Stimulated activated naive B cell treated with anti-CD40 and anti-IgM and Interleukin-4, amounts not matched to agents 10 μg/mL and 1 μg/mL and 100 μg/mL, for 72 hours (primary cell): ENCODE measurements at regions not wholly inside any gene's neighbourhood (a gene's known extent, or its start where the extent isn't known, plus 50 kb on each side); places are given as distances from the start of the nearest gene placed in this dataset.

Experiments used
- ATAC-seq, 2 donors: fragments of 150-1000 bp; cut with Tn5 transposase; replicated peaks; 2 replicates each; pipeline ENCODE4 v1.10.0; 2021; ENCODE audit warnings: moderate library complexity in 1 of 2
- DNase-seq: peaks from one replicate; pipeline ENCODE4 v3.0.0; 2021
- H3K27ac Mint-ChIP-seq: one replicate; pipeline ENCODE4 v1.8.0; 2022; ENCODE audit warnings: mild to moderate bottlenecking, mixed read lengths
- H3K27me3 Mint-ChIP-seq, 2 donors: one replicate each; pipeline ENCODE4 v1.8.0; 2022; ENCODE audit warnings: mixed read lengths in 2 of 2
- H3K36me3 Mint-ChIP-seq, 2 donors: one replicate each; pipeline ENCODE4 v1.8.0; 2022; ENCODE audit warnings: mixed read lengths in 2 of 2, mild to moderate bottlenecking in 1 of 2
- H3K4me1 Mint-ChIP-seq, 2 donors: one replicate each; pipeline ENCODE4 v1.8.0; 2022; ENCODE audit warnings: mixed read lengths in 2 of 2, mild to moderate bottlenecking in 1 of 2
- H3K4me3 Mint-ChIP-seq, 2 donors: one replicate each; pipeline ENCODE4 v1.8.0; 2022; ENCODE audit warnings: mild to moderate bottlenecking in 2 of 2, mixed read lengths in 2 of 2, moderate library complexity in 1 of 2
- H3K9me3 Mint-ChIP-seq, 2 donors: one replicate each; pipeline ENCODE4 v1.8.0; 2022; ENCODE audit warnings: mixed read lengths in 2 of 2, mild to moderate bottlenecking in 1 of 2

DNA sequence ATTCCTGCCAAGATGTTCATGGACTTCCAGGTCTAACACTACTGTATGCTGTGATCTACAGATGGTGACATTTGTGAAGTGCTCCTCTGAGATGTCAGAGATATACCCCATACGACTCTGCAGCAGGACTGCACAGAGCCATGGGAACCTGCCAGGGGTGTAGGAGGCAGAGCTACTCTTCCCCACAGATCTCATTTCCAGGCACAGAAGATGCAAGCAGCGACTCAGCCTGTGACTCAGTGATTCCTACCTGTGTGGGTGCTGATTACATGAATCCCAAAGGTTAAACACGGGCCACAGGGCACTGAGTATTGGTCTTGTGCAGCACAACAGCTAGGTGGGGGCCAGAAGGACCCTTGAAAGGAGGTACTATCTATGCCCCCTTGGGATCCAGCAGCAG lies 137.0 kb upstream of the SOX9 start:
- DNase-seq: no peak
- Mint-ChIP-seq H3K9me3 (peaks cover 4 to 9% of the 10 kb centered on the region in 2 donors), H3K36me3 (no peaks in the 10 kb centered on the region), H3K4me3 (no peak overlapping the region), H3K27me3 (no peaks in the 10 kb centered on the region), H3K4me1 (no peaks in the 10 kb centered on the region), H3K27ac (no peak overlapping the region)
- no peak for ATAC-seq

DNA sequence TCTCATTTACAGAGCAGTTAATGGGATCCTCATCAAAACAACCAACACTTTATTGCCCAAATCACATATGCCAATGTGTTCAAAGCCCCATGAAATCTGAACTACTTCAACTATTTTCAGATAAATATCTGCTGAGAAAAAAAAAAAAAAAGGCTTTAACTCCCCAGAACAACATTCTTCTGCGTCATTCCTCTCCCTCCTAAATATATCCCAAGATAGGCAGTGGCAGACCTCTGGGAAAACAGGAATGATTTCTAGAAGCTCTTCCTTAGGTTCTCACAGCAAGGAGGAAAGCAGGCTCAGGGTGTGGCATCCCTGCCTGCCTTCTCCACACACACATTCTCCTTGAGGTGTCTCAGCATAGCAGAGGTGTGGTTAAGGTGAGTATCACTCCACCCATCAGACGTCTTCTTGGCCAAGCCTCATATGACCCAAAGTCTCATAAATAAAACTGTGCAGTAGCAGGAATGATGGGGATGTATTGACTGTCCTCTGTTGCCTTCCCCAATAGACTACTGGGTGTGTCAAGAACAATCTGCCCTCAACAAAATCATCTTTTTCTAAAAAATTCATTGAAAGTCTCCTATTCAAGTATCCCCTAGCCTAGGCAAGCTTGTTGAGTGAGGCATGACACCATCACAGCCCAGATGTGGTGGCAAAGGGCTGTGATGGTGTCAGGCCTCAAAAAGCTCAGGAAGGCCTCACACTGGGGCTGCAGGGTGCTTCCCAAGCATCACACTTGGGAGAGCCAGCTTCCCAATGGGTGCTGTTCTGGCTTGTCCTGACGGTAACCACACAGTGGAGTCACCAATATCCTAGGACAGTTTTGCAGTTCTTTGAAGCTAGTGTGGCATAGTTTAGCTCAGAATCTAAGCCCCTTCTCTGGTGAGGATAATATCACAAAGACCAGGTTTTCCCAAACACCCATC lies 135.4 kb upstream of the SOX9 start:
- ATAC-seq: no peak
- peaks cover 4 to 8% of the 10 kb centered on the region in 2 donors for H3K9me3 Mint-ChIP-seq
- no peaks in the 10 kb centered on the region for H3K27me3 Mint-ChIP-seq
- no peak overlapping the region for H3K4me3 Mint-ChIP-seq
- no peak for DNase-seq
- H3K27ac Mint-ChIP-seq: no peak overlapping the region
- H3K4me1 Mint-ChIP-seq: no peaks in the 10 kb centered on the region
- H3K36me3 Mint-ChIP-seq: no peaks in the 10 kb centered on the region

DNA sequence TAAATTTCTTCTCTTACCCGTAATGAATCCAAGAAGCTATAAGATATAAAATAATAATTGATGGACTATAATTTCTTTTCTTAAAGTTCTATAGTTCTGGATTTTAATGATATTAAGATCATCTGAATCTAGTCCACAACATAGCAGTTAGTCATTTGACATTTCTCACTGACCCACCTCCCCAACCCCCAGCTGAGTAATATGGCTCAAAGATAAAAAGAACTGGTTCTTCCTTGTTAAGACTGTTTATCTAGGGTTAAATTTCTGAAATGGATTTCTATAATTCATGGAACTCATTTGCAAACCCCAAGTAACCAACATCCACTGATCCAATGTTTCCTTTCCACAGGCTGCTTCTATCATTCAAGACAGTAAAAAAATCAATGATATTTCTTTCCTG lies 133.9 kb upstream of the SOX9 start:
- Mint-ChIP-seq H3K27ac (no peak overlapping the region), H3K4me1 (no peaks in the 10 kb centered on the region), H3K36me3 (no peaks in the 10 kb centered on the region), H3K4me3 (no peak overlapping the region), H3K27me3 (no peaks in the 10 kb centered on the region), H3K9me3 (peaks cover 2 to 9% of the 10 kb centered on the region in 2 donors)
- no peak for ATAC-seq
- no peak for DNase-seq

DNA sequence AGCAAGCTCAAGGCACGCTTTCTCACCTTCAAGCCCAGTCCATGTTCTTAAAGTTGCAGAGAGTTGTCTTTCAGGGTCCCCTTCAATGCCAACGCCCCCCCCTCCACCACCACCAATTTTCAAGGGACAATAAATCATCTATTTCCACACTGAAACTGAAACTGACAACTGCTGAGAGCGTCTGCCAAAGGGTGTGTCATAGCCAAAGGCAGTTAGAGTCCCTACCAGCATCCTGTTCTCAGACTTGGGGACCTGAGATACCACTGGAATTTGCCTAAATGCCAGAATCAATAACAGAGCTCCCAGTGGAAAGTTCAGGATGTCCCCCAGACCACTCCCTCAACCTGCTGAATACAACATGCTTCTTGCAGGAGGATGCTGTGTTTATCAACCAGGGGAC lies 133.2 kb upstream of the SOX9 start:
- no peak for DNase-seq
- Mint-ChIP-seq H3K27ac (no peak overlapping the region), H3K36me3 (no peaks in the 10 kb centered on the region), H3K27me3 (no peaks in the 10 kb centered on the region), H3K9me3 (peaks cover 0 to 8% of the 10 kb centered on the region in 2 donors), H3K4me1 (no peaks in the 10 kb centered on the region), H3K4me3 (no peak overlapping the region)
- no peak for ATAC-seq

DNA sequence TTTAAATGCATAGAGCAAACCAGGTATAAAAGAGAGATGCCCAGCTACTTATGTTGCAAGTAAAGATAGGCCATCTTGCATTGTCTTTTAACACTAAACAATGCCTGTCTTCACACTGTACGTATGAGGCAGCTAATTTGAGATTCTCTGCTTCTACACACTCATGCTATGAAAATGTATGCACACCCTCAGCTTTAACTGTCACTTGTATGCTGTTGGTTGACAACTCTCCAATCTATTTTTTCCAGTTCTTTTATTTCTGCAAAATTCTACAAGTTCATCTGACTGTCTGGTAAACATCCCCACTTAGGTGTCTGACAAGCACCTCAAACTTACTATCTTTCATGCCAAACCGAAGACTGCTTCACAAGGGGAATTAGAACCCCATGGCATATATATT lies 131.7 kb upstream of the SOX9 start:
- DNase-seq (no peak), ATAC-seq (no peak)
- Mint-ChIP-seq H3K4me1 (no peaks in the 10 kb centered on the region), H3K36me3 (no peaks in the 10 kb centered on the region), H3K27ac (no peak overlapping the region), H3K27me3 (no peaks in the 10 kb centered on the region), H3K4me3 (no peak overlapping the region), H3K9me3 (peaks cover 0 to 8% of the 10 kb centered on the region in 2 donors)

DNA sequence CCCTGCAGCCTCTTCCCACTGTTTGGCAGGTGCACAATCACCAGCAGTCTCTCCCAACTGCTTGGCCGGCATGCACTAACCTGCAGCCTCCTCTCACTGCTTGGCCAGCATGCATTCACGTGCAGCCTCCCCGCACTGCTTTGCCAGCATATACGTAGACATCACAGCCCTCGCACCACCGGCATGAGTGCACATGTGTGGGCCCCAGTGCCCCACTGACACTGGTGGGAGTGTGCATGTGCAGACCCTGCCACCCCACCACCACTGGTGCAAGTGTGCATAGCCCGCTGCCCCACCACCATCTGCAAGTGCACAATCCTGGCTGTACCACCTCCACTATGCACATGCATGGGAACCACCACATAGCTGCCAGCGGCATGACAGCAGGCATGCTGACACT lies 127.5 kb upstream of the SOX9 start:
- Mint-ChIP-seq H3K36me3 (no peaks in the 10 kb centered on the region), H3K4me1 (no peaks in the 10 kb centered on the region), H3K27me3 (no peaks in the 10 kb centered on the region), H3K4me3 (no peak overlapping the region), H3K27ac (no peak overlapping the region), H3K9me3 (peaks cover 0 to 5% of the 10 kb centered on the region in 2 donors)
- DNase-seq (no peak), ATAC-seq (no peak)

DNA sequence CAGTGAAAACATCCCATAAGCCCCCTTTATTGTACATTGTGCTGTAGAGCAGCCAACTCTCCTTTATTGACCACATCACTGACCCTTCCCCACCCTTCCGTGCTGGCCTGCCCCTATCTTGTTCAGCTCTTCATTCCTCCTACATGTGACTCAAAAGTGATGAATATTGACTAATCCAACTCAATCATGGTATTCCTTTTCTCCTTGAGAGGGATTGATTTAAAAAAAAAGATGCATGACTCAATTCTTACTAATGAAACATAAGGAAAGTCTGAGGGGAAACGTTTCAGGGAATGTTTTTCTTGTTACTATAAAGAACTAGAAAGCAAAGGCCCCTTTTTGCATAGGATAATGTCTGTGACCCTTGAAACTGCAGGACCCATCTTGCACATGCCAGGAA lies 125.2 kb upstream of the SOX9 start:
- Mint-ChIP-seq H3K27ac (no peak overlapping the region), H3K9me3 (peaks cover 0 to 3% of the 10 kb centered on the region in 2 donors), H3K4me1 (no peaks in the 10 kb centered on the region), H3K36me3 (no peaks in the 10 kb centered on the region), H3K27me3 (no peaks in the 10 kb centered on the region), H3K4me3 (no peak overlapping the region)
- DNase-seq (no peak), ATAC-seq (no peak)

DNA sequence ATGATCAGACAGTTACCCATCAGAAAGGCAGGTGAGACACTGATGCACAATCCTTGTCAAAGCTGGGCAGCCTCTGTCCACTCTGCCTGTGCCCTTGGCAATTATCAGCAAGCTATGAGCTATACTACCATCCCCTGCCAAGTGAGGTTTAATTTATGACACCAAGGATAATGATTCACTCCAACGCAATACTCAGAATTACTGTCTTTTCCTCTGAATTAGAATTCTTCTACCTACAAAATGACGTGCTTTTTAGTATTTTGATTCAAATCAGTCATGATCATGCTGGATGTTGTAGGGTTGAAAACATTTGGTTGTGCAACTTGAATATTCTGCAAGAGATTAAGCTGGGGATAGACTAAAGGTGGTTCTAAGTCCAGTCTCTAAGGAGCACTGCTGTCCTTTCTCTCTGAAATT lies 116.8 kb upstream of the SOX9 start:
- Mint-ChIP-seq H3K4me1 (no peaks in the 10 kb centered on the region), H3K9me3 (no peaks in the 10 kb centered on the region), H3K27ac (no peak overlapping the region), H3K36me3 (no peaks in the 10 kb centered on the region), H3K4me3 (no peak overlapping the region), H3K27me3 (no peaks in the 10 kb centered on the region)
- ATAC-seq (no peak), DNase-seq (no peak)

DNA sequence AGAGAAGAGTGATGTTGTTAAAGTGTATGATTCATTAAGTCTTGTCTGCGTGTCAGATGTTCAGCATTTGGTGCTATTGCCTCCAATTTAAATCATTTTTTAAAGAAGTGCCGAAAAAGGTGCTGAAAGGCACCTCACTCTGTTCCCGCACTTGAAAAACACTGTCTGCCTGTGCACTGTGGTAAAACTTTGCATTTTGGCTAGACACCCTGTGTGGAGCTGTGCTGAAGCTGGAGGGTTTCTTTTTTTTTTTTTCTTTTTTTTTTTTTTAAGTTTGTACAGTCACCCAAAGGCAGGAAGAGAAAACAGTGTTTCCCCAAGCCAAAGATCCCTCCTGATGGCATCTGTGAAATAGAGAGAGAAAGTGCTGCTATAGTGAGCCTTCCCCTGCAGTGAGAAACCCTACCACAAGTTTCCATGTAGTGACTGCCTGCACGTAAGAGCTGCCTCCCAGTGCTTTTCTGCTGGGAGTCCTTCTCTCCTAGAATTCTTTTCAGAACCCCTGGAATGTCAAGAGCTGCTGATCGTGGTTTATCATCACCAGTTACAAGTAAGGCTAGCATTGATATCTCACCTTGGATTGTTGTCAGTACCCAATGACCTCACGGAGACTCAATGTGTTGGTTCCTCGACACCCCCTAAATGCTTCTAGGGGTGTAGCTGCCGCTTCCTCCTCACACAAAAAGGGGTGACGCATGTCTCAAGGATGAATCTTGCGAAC lies 116.0 kb upstream of the SOX9 start:
- H3K9me3 Mint-ChIP-seq: no peaks in the 10 kb centered on the region
- no peak overlapping the region for H3K4me3 Mint-ChIP-seq
- H3K36me3 Mint-ChIP-seq: no peaks in the 10 kb centered on the region
- ATAC-seq: no peak
- no peak for DNase-seq
- H3K27me3 Mint-ChIP-seq: no peaks in the 10 kb centered on the region
- H3K27ac Mint-ChIP-seq: no peak overlapping the region
- H3K4me1 Mint-ChIP-seq: no peaks in the 10 kb centered on the region

DNA sequence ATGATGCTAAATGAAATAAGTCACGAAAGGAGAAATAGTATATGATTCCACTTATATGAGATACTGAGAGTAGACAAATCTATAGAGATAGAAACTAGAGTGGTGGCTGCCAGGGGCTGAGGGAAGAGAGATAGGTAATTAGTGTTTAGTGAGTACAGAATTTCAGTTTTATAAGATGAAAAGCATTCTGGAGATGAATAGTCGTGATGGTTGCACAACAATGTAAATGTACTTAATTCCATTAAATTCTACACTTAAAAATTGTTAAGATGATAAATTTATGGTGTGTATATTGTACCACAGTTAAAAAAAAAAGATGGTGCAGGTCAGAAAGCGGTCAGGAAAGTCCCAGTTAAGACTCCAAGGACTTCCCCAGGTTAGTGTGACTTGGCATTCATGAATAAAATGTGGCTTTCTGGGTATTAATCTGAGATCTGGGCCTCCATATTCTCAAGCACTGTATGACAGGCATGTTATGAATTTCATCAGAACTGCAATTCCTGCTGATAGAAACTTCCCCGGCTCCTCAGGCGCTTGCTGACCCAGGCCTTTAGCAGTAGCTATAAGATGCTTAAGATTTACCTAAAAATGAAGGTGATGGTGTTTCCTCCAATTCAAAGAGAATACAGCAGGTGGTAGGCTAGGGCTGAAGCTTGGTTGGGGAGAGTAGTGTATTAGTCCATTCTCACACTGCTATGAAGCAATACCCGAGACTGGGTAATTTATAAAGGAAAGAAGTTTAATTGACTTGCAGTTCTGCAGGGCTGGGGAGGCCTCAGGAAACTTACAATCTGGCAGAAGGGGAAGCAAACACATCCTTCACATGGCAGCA lies 115.3 kb upstream of the SOX9 start:
- Mint-ChIP-seq H3K4me3 (no peak overlapping the region), H3K27ac (no peak overlapping the region), H3K36me3 (no peaks in the 10 kb centered on the region), H3K4me1 (no peaks in the 10 kb centered on the region), H3K9me3 (peaks cover 0 to 2% of the 10 kb centered on the region in 2 donors), H3K27me3 (no peaks in the 10 kb centered on the region)
- ATAC-seq (no peak), DNase-seq (no peak)

DNA sequence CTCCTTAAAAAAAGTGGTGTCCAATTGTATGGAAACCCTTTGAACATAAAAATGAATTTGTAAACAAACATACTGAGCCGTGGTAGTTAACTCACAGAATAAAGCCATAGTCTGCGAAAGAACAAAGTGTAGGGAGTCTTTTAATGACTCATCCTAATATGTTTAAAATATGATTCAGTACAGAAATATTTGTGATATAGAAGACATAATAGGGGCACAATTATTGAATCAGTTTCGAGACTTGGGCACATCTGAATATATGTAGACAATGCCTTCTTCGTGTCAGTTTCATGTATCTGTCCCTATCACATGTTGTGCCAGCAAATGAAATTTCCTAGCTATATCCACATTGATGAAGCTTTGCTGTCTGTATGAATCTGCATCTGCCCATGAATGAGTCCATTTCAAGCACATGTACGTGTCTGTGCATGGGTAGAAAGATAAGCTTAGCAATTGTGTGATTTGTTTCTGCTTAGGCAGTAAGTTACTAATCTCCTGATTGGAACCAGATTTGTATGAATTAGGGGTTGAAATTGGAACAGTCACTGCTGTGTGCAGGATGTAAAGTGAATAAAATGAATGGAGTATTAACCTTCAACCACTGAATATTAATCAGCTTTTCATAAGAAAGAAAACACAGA lies 112.5 kb upstream of the SOX9 start:
- Mint-ChIP-seq H3K27me3 (no peaks in the 10 kb centered on the region), H3K4me1 (no peaks in the 10 kb centered on the region)
- ATAC-seq: no peak

DNA sequence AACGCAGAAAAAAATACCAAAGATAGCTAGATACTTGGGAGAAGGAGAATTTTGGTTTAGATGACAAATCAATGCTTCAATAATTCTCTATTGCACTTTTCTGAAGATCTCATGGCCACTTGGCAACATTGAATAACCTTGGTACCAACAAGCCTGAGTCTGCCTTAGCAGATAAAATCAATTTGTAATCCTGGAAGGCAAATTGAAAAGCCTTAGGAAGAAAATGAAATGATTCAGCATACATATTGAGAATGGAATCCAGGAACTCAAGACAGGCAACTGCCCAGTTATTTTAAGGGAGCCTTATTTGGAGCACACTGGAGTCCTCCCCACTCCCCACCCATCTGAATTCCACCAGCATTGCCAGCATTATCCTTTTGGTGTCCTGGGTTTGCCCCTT lies 109.3 kb upstream of the SOX9 start:
- ATAC-seq: no peak
- H3K4me3 Mint-ChIP-seq: no peak overlapping the region

More for the DNA sequence above, 112.5 kb upstream of the SOX9 start:
- Mint-ChIP-seq H3K27ac (no peak overlapping the region), H3K36me3 (no peaks in the 10 kb centered on the region), H3K9me3 (peaks cover 0 to 2% of the 10 kb centered on the region in 2 donors), H3K4me3 (no peak overlapping the region)
- DNase-seq: no peak

DNA sequence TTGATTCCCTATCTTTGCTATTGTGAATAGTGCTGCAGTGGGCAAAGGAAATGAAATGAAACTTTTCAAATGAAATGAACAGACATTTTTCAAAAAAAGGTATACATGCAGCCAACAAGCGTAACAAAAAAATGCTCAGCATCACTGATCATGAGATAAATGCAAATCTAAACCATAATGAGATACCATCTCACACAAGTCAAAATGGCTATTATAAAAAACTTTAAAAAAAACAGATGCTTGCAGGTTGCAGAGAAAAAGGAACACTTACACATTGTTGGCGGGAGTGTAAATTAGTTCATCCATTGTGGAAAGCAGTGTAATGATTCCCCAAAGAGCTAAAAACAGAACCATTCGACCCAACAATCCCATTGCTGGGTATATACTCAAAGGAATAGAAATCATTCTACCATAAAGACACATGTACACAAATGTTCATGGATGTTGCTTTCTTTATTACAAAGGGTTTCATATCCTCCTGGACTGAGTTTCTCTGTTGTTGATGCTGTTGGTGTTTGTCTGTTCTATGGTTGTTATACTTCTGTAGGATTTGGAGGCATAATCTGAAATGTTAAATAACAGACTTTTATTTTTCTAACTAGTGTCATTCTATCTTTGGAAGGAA lies 99.3 kb upstream of the SOX9 start:
- no peaks in the 10 kb centered on the region for H3K36me3 Mint-ChIP-seq
- no peak for DNase-seq
- no peak for ATAC-seq
- no peak overlapping the region for H3K4me3 Mint-ChIP-seq
- H3K4me1 Mint-ChIP-seq: no peaks in the 10 kb centered on the region
- H3K27ac Mint-ChIP-seq: no peak overlapping the region
- H3K27me3 Mint-ChIP-seq: no peaks in the 10 kb centered on the region
- H3K9me3 Mint-ChIP-seq: peaks cover 7 to 10% of the 10 kb centered on the region in 2 donors

More for the DNA sequence above, 109.3 kb upstream of the SOX9 start:
- H3K27me3 Mint-ChIP-seq: no peaks in the 10 kb centered on the region
- DNase-seq: no peak
- no peaks in the 10 kb centered on the region for H3K36me3 Mint-ChIP-seq
- H3K27ac Mint-ChIP-seq: no peak overlapping the region
- H3K9me3 Mint-ChIP-seq: peaks cover 0 to 6% of the 10 kb centered on the region in 2 donors
- H3K4me1 Mint-ChIP-seq: no peaks in the 10 kb centered on the region
